ENCODE measurements at regions not wholly inside any gene's neighbourhood (a gene's known extent, or its start where the extent isn't known, plus 50 kb on each side); places are given as distances from the start of the nearest gene placed in this dataset.

DNA sequence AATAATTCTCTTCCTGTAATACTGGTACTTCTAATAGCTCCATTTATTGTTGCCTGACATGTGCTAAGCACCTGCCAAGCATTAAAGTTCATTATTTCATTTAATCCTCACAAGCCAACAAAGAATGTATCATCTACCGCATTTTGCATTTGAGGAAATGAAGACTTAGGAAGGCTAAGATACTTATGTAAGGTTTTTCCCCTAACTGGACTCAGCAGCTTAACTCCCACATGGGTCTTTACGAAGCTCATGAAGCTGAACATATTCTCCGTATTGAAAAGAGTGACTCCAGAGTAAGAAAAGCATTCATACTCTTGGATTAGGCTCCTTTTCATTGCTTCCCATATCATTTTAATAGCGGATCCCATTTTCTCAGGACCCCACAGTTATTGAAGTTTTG lies 155.7 kb upstream of the TMEM72 start:
- H3K4me3 ChIP-seq (replicated peaks in 1 of 3), result no peak overlapping the region
- no peaks in the 10 kb centered on the region for H3K27me3 ChIP-seq
- H3K4me1 ChIP-seq, result peaks cover 16 to 21% of the 10 kb centered on the region in 2 donors
- H3K27ac ChIP-seq, result no peak overlapping the region
- no peak for DNase-seq
- intact Hi-C loops (cut with DNase I), result no loop called here
- TF ChIP-seq, protein P1, sequence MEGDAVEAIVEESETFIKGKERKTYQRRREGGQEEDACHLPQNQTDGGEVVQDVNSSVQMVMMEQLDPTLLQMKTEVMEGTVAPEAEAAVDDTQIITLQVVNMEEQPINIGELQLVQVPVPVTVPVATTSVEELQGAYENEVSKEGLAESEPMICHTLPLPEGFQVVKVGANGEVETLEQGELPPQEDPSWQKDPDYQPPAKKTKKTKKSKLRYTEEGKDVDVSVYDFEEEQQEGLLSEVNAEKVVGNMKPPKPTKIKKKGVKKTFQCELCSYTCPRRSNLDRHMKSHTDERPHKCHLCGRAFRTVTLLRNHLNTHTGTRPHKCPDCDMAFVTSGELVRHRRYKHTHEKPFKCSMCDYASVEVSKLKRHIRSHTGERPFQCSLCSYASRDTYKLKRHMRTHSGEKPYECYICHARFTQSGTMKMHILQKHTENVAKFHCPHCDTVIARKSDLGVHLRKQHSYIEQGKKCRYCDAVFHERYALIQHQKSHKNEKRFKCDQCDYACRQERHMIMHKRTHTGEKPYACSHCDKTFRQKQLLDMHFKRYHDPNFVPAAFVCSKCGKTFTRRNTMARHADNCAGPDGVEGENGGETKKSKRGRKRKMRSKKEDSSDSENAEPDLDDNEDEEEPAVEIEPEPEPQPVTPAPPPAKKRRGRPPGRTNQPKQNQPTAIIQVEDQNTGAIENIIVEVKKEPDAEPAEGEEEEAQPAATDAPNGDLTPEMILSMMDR (IDR thresholded peaks at IDR 0.05), result no peak
- no peak for TF ChIP-seq POLR2A (IDR thresholded peaks at IDR 0.05)
- H3K9me3 ChIP-seq, result no peaks in the 10 kb centered on the region
- H3K36me3 ChIP-seq, result no peaks in the 10 kb centered on the region
- 80 to 85% methylated on average over 4 of the region's 4 CpGs for WGBS, 2 donors

DNA sequence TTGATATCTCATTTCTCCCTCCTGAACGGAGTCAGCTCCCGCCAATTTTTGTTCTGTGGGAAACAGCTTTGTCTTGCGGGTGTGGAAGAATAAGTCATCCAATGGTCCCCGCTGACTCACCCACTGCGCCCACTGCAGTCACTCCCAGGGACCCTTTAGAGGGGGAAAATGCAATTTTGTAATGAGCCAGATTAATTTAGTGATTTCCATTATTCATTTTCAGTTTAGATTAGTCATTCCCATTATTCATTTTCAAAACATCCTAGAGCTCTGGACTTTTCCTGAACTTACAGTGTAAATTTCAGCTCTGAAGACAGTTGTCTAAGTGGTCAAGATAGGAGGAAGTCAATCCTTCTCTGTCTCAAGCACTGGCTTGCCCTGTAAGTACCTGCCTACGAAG lies 154.9 kb upstream of the TMEM72 start:
- WGBS, 2 donors, result 78 to 83% methylated on average over 6 of the region's 6 CpGs
- Histone ChIP-seq H3K36me3 (no peaks in the 10 kb centered on the region), H3K9me3 (no peaks in the 10 kb centered on the region), H3K27me3 (no peaks in the 10 kb centered on the region), H3K4me1 (peaks cover 16 to 21% of the 10 kb centered on the region in 2 donors), H3K4me3 (replicated peaks in 1 of 3) (no peak overlapping the region), H3K27ac (no peak overlapping the region)
- no peak for TF ChIP-seq POLR2A (IDR thresholded peaks at IDR 0.05)
- DNase-seq, result no peak
- intact Hi-C loops (cut with DNase I), result no loop called here

DNA sequence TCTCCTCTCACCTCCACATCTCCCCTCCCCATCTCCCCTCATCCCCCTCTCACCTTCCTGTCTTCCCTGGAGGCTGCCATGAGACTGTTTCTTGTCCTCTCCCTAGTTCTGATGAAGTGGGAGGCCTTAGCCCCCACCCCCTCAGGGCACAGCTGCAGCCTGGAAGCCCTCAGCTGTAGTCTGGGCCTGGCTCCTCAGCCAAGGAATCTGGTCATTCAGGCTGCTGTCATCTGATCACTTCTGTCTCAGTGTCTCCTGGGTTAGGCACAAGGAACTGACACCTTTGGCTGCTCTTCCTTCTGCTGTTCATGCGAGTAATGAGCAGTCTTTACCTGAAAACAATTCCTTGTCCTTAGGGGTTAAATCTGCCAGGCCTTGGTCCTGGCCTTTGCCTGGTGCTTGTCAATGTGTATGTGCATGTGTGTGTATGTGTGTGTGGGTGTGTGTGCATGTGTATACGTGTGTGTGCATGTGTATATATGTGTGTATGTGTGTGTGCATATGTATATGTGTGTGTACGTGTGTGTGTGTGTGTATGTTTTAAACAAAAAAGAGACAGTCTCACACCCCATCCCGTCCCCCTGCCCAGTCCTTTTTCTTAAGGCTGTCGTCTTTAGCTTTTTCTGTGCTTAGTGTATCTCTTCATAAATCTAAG lies 153.5 kb upstream of the TMEM72 start:
- no peak overlapping the region for H3K4me3 ChIP-seq (replicated peaks in 1 of 3)
- H3K27me3 ChIP-seq, result no peaks in the 10 kb centered on the region
- H3K9me3 ChIP-seq, result no peaks in the 10 kb centered on the region
- TF ChIP-seq, protein P1 (IDR thresholded peaks at IDR 0.05), result no peak
- TF ChIP-seq POLR2A (IDR thresholded peaks at IDR 0.05), result no peak
- intact Hi-C loops (cut with DNase I), result no loop called here
- no peak overlapping the region for H3K27ac ChIP-seq
- WGBS, 2 donors, result 92 to 97% methylated on average over 5 of the region's 5 CpGs
- no peak for DNase-seq
- H3K36me3 ChIP-seq, result no peaks in the 10 kb centered on the region
- H3K4me1 ChIP-seq, result peaks cover 10 to 12% of the 10 kb centered on the region in 2 donors

DNA sequence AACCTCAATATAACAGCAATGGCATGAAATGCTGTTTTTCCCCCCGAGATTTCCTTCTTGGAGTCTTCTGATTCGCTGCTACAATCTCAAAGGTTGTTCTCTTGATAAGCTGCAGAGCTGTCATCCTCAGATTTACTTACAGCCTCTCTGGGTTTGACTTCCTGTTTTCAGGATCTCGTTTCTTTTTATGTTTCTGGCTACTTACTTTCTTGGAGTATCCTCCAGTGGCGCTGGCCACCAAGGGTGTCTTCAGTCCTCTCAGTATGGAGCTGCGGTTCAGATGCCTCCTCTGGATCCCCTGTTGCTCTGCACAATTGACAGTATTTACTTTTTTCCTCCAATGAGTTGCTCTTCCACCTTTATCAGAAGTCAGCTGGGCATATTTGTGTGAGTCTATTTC lies 152.0 kb upstream of the TMEM72 start:
- no peaks in the 10 kb centered on the region for H3K4me1 ChIP-seq
- 65 to 75% methylated on average over 5 of the region's 5 CpGs for WGBS, 2 donors
- no peaks in the 10 kb centered on the region for H3K27me3 ChIP-seq
- H3K36me3 ChIP-seq, result no peaks in the 10 kb centered on the region
- H3K27ac ChIP-seq, result no peak overlapping the region
- no peak for DNase-seq
- H3K9me3 ChIP-seq, result no peaks in the 10 kb centered on the region
- TF ChIP-seq, protein P1 (IDR thresholded peaks at IDR 0.05), result no peak
- TF ChIP-seq POLR2A (IDR thresholded peaks at IDR 0.05), result no peak
- intact Hi-C loops (cut with DNase I), result no loop called here
- no peak overlapping the region for H3K4me3 ChIP-seq (replicated peaks in 1 of 3)

DNA sequence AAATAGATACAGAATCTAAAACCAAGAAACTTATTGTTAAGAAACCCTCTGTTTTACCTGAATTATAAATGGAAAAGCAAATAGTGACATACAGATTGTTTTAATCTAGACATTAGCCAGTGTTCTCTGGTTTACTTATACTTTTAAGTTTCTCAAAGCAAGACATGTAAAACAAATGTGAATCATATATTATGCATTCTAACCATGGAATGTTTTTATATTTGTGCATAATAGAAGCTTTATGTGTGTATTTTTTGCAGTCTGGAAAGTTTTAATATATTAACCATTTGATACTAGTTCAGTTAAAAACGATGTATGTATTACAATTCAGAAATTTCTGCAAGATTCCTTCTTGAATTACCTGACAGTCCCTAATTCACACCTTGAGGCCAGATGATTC lies 150.6 kb upstream of the TMEM72 start:
- H3K27ac ChIP-seq, result no peak overlapping the region
- no peaks in the 10 kb centered on the region for H3K36me3 ChIP-seq
- H3K9me3 ChIP-seq, result no peaks in the 10 kb centered on the region
- no peak for DNase-seq
- no peak for TF ChIP-seq POLR2A (IDR thresholded peaks at IDR 0.05)
- TF ChIP-seq, protein P1 (IDR thresholded peaks at IDR 0.05), result no peak
- no peaks in the 10 kb centered on the region for H3K27me3 ChIP-seq
- intact Hi-C loops (cut with DNase I), result no loop called here
- no peak overlapping the region for H3K4me3 ChIP-seq (replicated peaks in 1 of 3)
- 67 to 77% methylated on average over 1 of the region's 1 CpG for WGBS, 2 donors
- no peaks in the 10 kb centered on the region for H3K4me1 ChIP-seq

All from thyroid gland (tissue), 4 donors.